DMS79 treated with DMSO at 0.1 percent for 48 hours (cell line): ENCODE measurements at regions not wholly inside any gene's neighbourhood (a gene's known extent, or its start where the extent isn't known, plus 50 kb on each side); places are given as distances from the start of the nearest gene placed in this dataset.

Experiments used
- DNase-seq: peaks from one replicate; lab custom pipeline; 2025; lab: John Stamatoyannopoulos, UW

GRCh38 chr2:126990605-126991532 is 92.2 kb downstream of the TEX51 start:
- no peak for DNase-seq

DNA sequence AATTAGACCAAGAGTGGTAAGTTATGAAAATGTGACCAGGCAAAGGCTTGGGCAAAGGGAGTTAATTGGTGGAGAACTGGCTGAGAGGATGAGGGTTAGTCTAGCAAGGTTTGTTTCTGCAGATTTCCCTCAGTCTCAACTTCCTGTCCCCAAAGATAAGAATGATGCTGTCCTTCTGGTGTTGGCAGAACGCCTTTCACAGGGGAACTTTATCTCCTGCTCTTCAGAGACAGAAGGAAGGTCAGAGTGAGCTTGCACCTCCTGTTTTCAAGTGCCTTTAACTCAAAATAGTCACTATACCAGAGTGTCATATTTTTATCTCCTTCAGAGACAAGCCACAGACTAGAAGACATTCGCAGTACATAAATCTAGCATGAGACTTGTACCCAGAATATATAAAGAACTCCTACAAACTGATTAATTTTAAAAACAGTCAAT is 95.7 kb downstream of the TEX51 start:
- DNase-seq = no peak

- no peak for DNase-seq
Observed at GRCh38 chr2:126995621-126996377, 97.1 kb downstream of the TEX51 start.

DNA sequence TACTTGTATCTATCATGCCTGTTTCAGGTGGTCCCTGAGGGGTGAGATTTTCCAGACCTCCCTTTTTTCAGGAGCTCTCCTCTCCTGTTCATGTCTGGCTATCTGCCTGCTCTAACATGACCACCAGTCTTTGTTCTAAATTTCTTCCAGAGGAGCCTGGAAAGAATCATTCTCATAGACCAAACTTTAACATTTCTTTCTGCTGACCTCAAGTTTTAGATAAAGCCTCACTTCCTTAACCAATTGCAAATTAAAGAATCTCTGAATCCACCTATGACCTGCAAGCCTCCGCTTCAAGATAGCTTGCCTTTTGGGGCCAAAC is 97.6 kb downstream of the TEX51 start:
- DNase-seq = no peak
